Muscle layer of duodenum (tissue), 2 donors: ENCODE measurements at regions not wholly inside any gene's neighbourhood (a gene's known extent, or its start where the extent isn't known, plus 50 kb on each side); places are given as distances from the start of the nearest gene placed in this dataset.

Experiments used
- H3K27ac ChIP-seq: one replicate; pipeline ENCODE4 v1.7.0; 2013; ENCODE audit warnings: mild to moderate bottlenecking, low read length
- H3K27me3 ChIP-seq: one replicate; pipeline ENCODE4 v1.7.0; 2013; ENCODE audit warnings: low read depth, mild to moderate bottlenecking, control low read depth, low read length
- H3K36me3 ChIP-seq, 2 donors: one replicate each; pipeline ENCODE4 v1.7.0; 2013; ENCODE audit warnings: low read length in 2 of 2, control low read depth in 1 of 2, mild to moderate bottlenecking in 1 of 2; ENCODE audit not compliant: insufficient read depth in 2 of 2, control insufficient read depth in 1 of 2
- H3K4me1 ChIP-seq, 2 donors: one replicate each; pipeline ENCODE4 v1.7.0; 2013; ENCODE audit warnings: low read length in 2 of 2, mild to moderate bottlenecking in 2 of 2, control low read depth in 1 of 2, moderate library complexity in 1 of 2; ENCODE audit not compliant: insufficient read depth in 2 of 2, control insufficient read depth in 1 of 2
- H3K4me3 ChIP-seq, 2 donors: one replicate each; pipeline ENCODE4 v1.7.0; 2013; ENCODE audit warnings: low read length in 2 of 2, low read depth in 1 of 2, mild to moderate bottlenecking in 1 of 2
- H3K9me3 ChIP-seq, 2 donors: one replicate each; pipeline ENCODE4 v1.7.0; 2013; ENCODE audit warnings: low read length in 2 of 2, control low read depth in 1 of 2, mild to moderate bottlenecking in 1 of 2; ENCODE audit not compliant: control insufficient read depth in 1 of 2
- donor health status: healthy.

- Histone ChIP-seq H3K36me3 (no peaks in the 10 kb centered on the region), H3K27me3 (no peaks in the 10 kb centered on the region), H3K27ac (no peak overlapping the region), H3K4me3 (no peak overlapping the region), H3K9me3 (no peaks in the 10 kb centered on the region), H3K4me1 (no peaks in the 10 kb centered on the region)
Measured at GRCh38 chr4:14383652-14384051, 618.6 kb upstream of the CPEB2 start.

GRCh38 chr4:14384824-14385223 is 617.5 kb upstream of the CPEB2 start:
- Histone ChIP-seq H3K27me3 (no peaks in the 10 kb centered on the region), H3K4me1 (no peaks in the 10 kb centered on the region), H3K4me3 (no peak overlapping the region), H3K9me3 (no peaks in the 10 kb centered on the region), H3K36me3 (no peaks in the 10 kb centered on the region), H3K27ac (no peak overlapping the region)

GRCh38 chr4:14386196-14386595 is 616.1 kb upstream of the CPEB2 start:
- Histone ChIP-seq H3K4me1 (no peaks in the 10 kb centered on the region), H3K9me3 (no peaks in the 10 kb centered on the region), H3K36me3 (no peaks in the 10 kb centered on the region), H3K27ac (no peak overlapping the region), H3K4me3 (no peak overlapping the region), H3K27me3 (no peaks in the 10 kb centered on the region)

GRCh38 chr4:14387647-14388046 is 614.6 kb upstream of the CPEB2 start:
- no peaks in the 10 kb centered on the region for H3K4me1 ChIP-seq
- no peaks in the 10 kb centered on the region for H3K27me3 ChIP-seq

GRCh38 chr4:14392378-14392777 is 609.9 kb upstream of the CPEB2 start:
- Histone ChIP-seq H3K27me3 (no peaks in the 10 kb centered on the region), H3K27ac (no peak overlapping the region), H3K4me1 (no peaks in the 10 kb centered on the region), H3K36me3 (no peaks in the 10 kb centered on the region), H3K4me3 (no peak overlapping the region), H3K9me3 (no peaks in the 10 kb centered on the region)

More at GRCh38 chr4:14387647-14388046, 614.6 kb upstream of the CPEB2 start:
- no peak overlapping the region for H3K4me3 ChIP-seq
- no peaks in the 10 kb centered on the region for H3K36me3 ChIP-seq
- H3K27ac ChIP-seq = no peak overlapping the region
- no peaks in the 10 kb centered on the region for H3K9me3 ChIP-seq

GRCh38 chr4:14396183-14396582 is 606.1 kb upstream of the CPEB2 start:
- Histone ChIP-seq H3K36me3 (no peaks in the 10 kb centered on the region), H3K4me1 (no peaks in the 10 kb centered on the region), H3K27me3 (no peaks in the 10 kb centered on the region), H3K9me3 (no peaks in the 10 kb centered on the region), H3K4me3 (no peak overlapping the region), H3K27ac (no peak overlapping the region)

GRCh38 chr4:14399848-14400247 is 602.4 kb upstream of the CPEB2 start:
- Histone ChIP-seq H3K4me3 (no peak overlapping the region), H3K27ac (no peak overlapping the region), H3K36me3 (no peaks in the 10 kb centered on the region), H3K27me3 (no peaks in the 10 kb centered on the region), H3K4me1 (no peaks in the 10 kb centered on the region), H3K9me3 (no peaks in the 10 kb centered on the region)

- no peak overlapping the region for H3K27ac ChIP-seq
- no peak overlapping the region for H3K4me3 ChIP-seq
- H3K9me3 ChIP-seq = no peaks in the 10 kb centered on the region
- no peaks in the 10 kb centered on the region for H3K27me3 ChIP-seq
- no peaks in the 10 kb centered on the region for H3K36me3 ChIP-seq
- no peaks in the 10 kb centered on the region for H3K4me1 ChIP-seq
Measured at GRCh38 chr4:14400307-14400706, 602.0 kb upstream of the CPEB2 start.

- H3K4me3 ChIP-seq = no peak overlapping the region
- H3K27ac ChIP-seq = no peak overlapping the region
- no peaks in the 10 kb centered on the region for H3K27me3 ChIP-seq
- no peaks in the 10 kb centered on the region for H3K36me3 ChIP-seq
- H3K4me1 ChIP-seq = no peaks in the 10 kb centered on the region
- no peaks in the 10 kb centered on the region for H3K9me3 ChIP-seq
Measured at GRCh38 chr4:14403132-14403531, 599.1 kb upstream of the CPEB2 start.

GRCh38 chr4:14404730-14405129 is 597.6 kb upstream of the CPEB2 start:
- Histone ChIP-seq H3K9me3 (no peaks in the 10 kb centered on the region), H3K27me3 (no peaks in the 10 kb centered on the region), H3K4me3 (no peak overlapping the region), H3K4me1 (no peaks in the 10 kb centered on the region), H3K27ac (no peak overlapping the region), H3K36me3 (no peaks in the 10 kb centered on the region)

GRCh38 chr4:14410516-14410915 is 591.8 kb upstream of the CPEB2 start:
- no peaks in the 10 kb centered on the region for H3K4me1 ChIP-seq
- H3K27ac ChIP-seq = no peak overlapping the region
- H3K27me3 ChIP-seq = no peaks in the 10 kb centered on the region
- no peaks in the 10 kb centered on the region for H3K36me3 ChIP-seq
- no peak overlapping the region for H3K4me3 ChIP-seq
- no peaks in the 10 kb centered on the region for H3K9me3 ChIP-seq

- no peaks in the 10 kb centered on the region for H3K27me3 ChIP-seq
- no peaks in the 10 kb centered on the region for H3K9me3 ChIP-seq
- no peak overlapping the region for H3K4me3 ChIP-seq
- no peak overlapping the region for H3K27ac ChIP-seq
- no peaks in the 10 kb centered on the region for H3K36me3 ChIP-seq
- no peaks in the 10 kb centered on the region for H3K4me1 ChIP-seq
Measured at GRCh38 chr4:14415146-14415545, 587.1 kb upstream of the CPEB2 start.
